HG03571 (cell line): ENCODE measurements at regions not wholly inside any gene's neighbourhood (a gene's known extent, or its start where the extent isn't known, plus 50 kb on each side); places are given as distances from the start of the nearest gene placed in this dataset.
A peak's percentile ranks its signal among the peaks of the same experiment; 100 is the strongest.

ENCODE experiments used
- ATAC-seq: cut with Tn5 transposase; IDR thresholded peaks from one replicate; pipeline ENCODE4 v1.9.1; 2021; ENCODE audit not compliant: unreplicated experiment

GRCh38 chr21:34022627-34023335 lies 50.6 kb upstream of the MRPS6 start:
- no peak for ATAC-seq

- ATAC-seq, result no peak
Measured at GRCh38 chr21:34021726-34022125, 51.7 kb upstream of the MRPS6 start.

- ATAC-seq, result no peak
Measured at GRCh38 chr21:34020983-34021553, 52.3 kb upstream of the MRPS6 start.

GRCh38 chr21:34020005-34020847 lies 53.2 kb upstream of the MRPS6 start:
- ATAC-seq, result peak; percentile 41

- no peak for ATAC-seq
Measured at GRCh38 chr21:34019402-34019801, 54.0 kb upstream of the MRPS6 start.

- no peak for ATAC-seq
Measured at GRCh38 chr21:34018910-34019309, 54.5 kb upstream of the MRPS6 start.

GRCh38 chr21:34018185-34018584 lies 55.2 kb upstream of the MRPS6 start:
- no peak for ATAC-seq

- ATAC-seq, result peak; percentile 36
Measured at GRCh38 chr21:34017039-34017961, 56.1 kb upstream of the MRPS6 start.

- no peak for ATAC-seq
Measured at GRCh38 chr21:34012640-34013039, 60.7 kb upstream of the MRPS6 start.

- no peak for ATAC-seq
Measured at GRCh38 chr21:34011660-34012059, 61.7 kb upstream of the MRPS6 start.

- no peak for ATAC-seq
Measured at GRCh38 chr21:34009193-34009592, 64.2 kb upstream of the MRPS6 start.

- ATAC-seq, result no peak
Measured at GRCh38 chr21:34008618-34009017, 64.8 kb upstream of the MRPS6 start.

GRCh38 chr21:34006611-34007168 lies 66.7 kb upstream of the MRPS6 start:
- no peak for ATAC-seq

- no peak for ATAC-seq
Measured at GRCh38 chr21:34004974-34005373, 68.4 kb upstream of the MRPS6 start.

- ATAC-seq, result no peak
Measured at GRCh38 chr21:34004013-34004938, 69.1 kb upstream of the MRPS6 start.

- no peak for ATAC-seq
Measured at GRCh38 chr21:34003428-34003827, 70.0 kb upstream of the MRPS6 start.

GRCh38 chr21:34000375-34000774 lies 73.0 kb upstream of the MRPS6 start:
- no peak for ATAC-seq

- ATAC-seq, result no peak
Measured at GRCh38 chr21:33998809-33999208, 74.6 kb upstream of the MRPS6 start.

GRCh38 chr21:33998402-33998801 lies 75.0 kb upstream of the MRPS6 start:
- ATAC-seq, result no peak

GRCh38 chr21:33997436-33997835 lies 75.9 kb upstream of the MRPS6 start:
- ATAC-seq, result no peak
